ENCODE measurements at regions not wholly inside any gene's neighbourhood (a gene's known extent, or its start where the extent isn't known, plus 50 kb on each side); places are given as distances from the start of the nearest gene placed in this dataset.

DNA sequence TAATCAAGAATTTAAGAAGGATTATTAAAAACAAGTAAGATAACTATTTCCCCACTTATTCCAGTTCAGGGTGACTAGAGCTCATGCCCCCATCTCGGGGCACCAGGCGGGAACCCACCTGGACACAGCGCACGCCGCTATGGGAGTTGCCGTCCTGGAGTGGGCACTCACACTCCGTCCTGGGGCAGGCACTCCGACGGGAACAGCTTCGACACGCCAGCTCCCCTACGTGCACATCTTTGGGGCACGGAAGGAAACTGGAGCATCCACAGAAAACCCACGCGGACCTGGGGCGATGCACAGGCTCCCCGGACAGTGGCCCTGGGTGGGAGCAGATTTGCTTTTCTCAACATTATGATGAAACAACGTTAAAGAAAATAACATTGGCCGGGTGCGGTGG, 52.0 kb upstream of the GATA5 start:
- TF ChIP-seq, protein P1, sequence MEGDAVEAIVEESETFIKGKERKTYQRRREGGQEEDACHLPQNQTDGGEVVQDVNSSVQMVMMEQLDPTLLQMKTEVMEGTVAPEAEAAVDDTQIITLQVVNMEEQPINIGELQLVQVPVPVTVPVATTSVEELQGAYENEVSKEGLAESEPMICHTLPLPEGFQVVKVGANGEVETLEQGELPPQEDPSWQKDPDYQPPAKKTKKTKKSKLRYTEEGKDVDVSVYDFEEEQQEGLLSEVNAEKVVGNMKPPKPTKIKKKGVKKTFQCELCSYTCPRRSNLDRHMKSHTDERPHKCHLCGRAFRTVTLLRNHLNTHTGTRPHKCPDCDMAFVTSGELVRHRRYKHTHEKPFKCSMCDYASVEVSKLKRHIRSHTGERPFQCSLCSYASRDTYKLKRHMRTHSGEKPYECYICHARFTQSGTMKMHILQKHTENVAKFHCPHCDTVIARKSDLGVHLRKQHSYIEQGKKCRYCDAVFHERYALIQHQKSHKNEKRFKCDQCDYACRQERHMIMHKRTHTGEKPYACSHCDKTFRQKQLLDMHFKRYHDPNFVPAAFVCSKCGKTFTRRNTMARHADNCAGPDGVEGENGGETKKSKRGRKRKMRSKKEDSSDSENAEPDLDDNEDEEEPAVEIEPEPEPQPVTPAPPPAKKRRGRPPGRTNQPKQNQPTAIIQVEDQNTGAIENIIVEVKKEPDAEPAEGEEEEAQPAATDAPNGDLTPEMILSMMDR (IDR thresholded peaks at IDR 0.05; ENCODE audit: insufficient read depth, low read depth, low read length, missing control alignments) = no peak
- no peak overlapping the region for H3K4me3 ChIP-seq (ENCODE audit: low read depth, low read length)
- no peak for DNase-seq (ENCODE audit: low read depth)

DNA sequence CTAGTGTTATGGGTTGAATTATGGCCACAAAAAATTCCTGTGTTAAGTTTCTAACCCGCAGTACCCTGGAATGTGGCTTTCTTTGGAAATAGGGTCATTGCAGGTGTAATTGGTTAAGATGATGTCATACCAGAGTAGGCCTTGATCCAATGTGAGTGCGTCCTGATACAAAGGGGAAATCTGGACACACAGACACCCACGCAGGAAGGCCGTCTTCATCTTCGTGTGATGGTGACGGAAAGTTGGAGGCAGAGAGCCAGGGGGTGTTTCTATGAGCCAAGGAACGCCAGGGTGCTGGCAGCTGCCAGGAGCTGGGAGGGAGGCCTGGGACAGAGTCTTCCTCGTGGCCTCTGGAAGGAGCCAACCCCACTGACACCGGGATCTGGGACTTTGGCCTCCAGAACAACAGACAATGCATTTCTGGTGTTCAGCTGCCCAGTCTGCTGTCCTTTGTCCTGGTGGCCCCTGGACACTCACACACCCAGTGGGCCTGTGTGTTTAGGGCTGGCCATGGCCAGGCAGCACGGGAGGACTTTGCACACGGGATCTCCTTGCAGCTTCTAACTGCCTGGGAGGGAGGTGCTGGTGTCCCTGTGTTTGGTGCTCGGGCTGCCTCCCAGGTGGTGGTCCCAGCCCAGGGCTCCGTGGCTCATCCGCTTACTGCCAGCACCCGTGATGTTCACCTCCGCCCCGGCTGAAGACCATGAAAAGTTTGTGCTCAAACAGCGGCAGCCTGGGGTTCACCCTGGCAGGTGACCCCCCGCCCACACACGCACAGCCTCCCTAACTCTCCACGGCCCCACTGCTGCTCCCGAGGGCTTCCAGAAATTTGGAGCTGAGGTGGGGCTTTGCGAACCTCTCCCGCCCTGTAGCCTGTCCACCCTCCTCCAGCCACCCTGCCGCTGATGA, 53.4 kb upstream of the GATA5 start:
- no peak for DNase-seq (ENCODE audit: low read depth)
- TF ChIP-seq, protein P1 (IDR thresholded peaks at IDR 0.05; ENCODE audit: insufficient read depth, low read depth, low read length, missing control alignments) = no peak
- no peak overlapping the region for H3K4me3 ChIP-seq (ENCODE audit: low read depth, low read length)

DNA sequence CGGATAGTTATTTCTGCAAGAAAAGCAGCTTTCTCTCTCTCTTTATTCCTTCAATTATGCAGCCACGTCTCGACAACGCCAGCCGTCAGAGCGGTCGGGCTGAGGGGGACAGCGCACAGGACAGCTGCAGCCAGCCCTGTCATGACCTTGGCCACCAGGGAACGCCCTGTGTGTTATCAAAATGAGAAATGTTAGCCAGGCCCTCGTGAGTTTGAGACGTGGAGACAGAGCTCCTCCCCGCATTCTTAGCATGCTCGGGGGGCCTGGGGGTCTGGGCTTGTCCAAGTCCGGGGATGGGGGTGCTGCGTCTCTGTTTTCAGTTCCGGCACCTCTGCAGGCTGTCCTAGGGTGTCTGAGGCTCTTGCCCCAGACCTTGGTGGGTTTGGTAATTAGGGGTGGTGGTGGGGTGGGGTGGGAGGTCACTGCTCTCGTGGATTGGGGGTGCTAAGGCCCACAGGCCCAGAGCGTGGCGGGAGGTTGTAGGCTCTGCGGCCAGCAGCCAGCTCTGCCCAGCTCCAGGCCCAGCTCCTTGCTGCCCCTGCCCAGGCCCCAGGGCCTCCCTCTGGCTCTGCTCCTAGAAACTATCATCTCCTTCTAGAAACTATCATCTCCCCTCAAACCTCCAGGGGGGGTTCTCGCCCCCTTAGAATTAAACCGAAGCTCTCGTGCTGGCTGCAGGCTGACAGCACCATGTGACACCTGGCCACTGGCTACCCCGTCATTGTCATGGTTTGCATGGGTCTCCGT, 54.3 kb upstream of the GATA5 start:
- TF ChIP-seq, protein P1 (IDR thresholded peaks at IDR 0.05; ENCODE audit: insufficient read depth, low read depth, low read length, missing control alignments) = no peak
- no peak overlapping the region for H3K4me3 ChIP-seq (ENCODE audit: low read depth, low read length)
- DNase-seq (ENCODE audit: low read depth) = no peak

DNA sequence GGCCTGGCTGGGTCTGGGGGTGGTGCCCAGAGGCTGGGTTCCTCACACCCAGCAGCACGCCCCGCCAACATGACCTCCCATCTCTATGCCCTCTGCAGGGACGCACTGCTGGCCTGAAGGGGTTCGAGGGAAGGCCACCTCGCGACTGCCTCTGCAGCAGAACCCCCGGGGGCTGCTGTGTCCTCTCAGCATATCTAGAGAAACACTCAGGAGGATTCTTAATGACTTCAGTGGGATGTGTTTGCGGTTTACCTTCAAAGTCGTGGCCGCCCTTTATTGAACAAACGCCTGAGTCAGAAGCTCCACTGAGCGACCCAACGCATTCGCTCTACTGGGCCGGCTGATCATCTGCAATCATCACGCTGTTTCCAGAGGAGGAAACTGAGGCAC, 54.8 kb upstream of the GATA5 start:
- TF ChIP-seq, protein P1 (IDR thresholded peaks at IDR 0.05; ENCODE audit: insufficient read depth, low read depth, low read length, missing control alignments) = no peak
- DNase-seq (ENCODE audit: low read depth) = no peak
- H3K4me3 ChIP-seq (ENCODE audit: low read depth, low read length) = no peak overlapping the region

DNA sequence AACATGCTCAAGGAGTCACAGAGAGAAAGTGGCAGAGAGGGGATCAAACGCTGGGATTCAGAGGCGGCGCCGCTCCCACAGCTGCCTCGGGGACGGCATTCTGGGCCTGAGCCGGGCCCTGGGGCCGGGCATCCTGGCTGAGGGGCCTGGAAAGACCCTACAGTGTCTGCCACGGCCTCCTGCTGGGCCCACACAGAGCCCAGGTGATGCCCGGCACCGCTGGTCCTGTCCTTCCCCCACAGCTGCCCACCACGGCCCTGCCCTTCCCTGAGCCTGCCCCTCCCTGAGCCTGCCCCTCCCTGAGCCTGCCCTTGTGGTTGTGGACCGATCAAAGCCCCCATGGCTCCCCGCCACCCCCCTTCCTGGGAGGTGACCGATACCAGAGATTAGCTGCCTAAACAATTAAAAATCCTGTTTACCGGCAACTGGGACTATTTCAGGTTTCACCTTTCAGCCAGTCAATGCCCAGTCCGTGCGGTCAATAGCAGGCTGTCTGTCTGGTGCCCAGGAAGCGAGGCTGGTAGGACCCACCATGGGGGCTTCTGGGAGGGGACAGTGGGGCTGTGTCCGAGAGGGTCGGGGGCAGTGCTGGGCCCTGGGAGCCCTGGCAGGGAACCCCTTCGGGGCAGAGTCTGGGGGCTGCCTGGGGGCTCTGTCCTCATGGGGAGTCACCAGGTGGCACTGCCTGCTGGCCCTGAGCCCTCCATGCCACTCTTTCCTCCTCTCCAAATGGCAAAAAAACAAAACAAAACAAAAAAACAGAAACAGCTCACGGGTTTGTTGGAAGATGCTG, 55.4 kb upstream of the GATA5 start:
- TF ChIP-seq, protein P1 (IDR thresholded peaks at IDR 0.05; ENCODE audit: insufficient read depth, low read depth, low read length, missing control alignments) = no peak
- DNase-seq (ENCODE audit: low read depth) = no peak
- H3K4me3 ChIP-seq (ENCODE audit: low read depth, low read length) = no peak overlapping the region

DNA sequence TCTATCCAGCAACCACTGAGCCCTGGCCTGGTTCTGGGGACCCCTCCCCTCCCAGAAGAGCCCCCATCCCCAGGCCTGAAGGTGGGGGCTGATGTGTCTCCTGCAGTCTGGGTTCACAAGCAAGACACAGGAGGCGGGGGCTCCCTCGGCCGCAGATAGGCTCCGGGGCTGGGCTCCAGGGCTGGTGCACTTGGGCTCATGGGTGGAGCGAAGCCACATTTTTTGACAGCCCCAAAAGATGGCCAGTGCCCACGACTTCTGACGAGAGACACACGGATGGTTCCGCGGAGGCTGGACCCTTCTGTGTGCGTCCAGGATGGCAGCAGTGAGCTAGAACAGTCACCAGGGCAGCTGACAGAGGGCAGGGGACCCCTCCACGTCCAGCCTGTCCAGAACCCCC, 57.1 kb upstream of the GATA5 start:
- DNase-seq (ENCODE audit: low read depth) = no peak
- H3K4me3 ChIP-seq (ENCODE audit: low read depth, low read length) = no peak overlapping the region
- TF ChIP-seq, protein P1 (IDR thresholded peaks at IDR 0.05; ENCODE audit: insufficient read depth, low read depth, low read length, missing control alignments) = no peak

Data from GM12865 (cell line).